GM04504 (cell line): ENCODE measurements at regions not wholly inside any gene's neighbourhood (a gene's known extent, or its start where the extent isn't known, plus 50 kb on each side); places are given as distances from the start of the nearest gene placed in this dataset.
"Not testable (repeated sequence)": the region's sequence is repeated elsewhere in the genome, so short reads cannot be mapped to it uniquely, and the experiment has no call there.

ENCODE experiments used
- DNase-seq: peaks from one replicate; pipeline ENCODE4 v3.0.0-alpha.2; 2012; ENCODE audit warnings: low read depth

- not testable (repeated sequence) for DNase-seq
These were observed 78.0 kb downstream of the NPIPB11 start for GRCh38 chr16:29328528-29328927.

- DNase-seq: not testable (repeated sequence)
These were observed 78.7 kb downstream of the NPIPB11 start for GRCh38 chr16:29327631-29328408.

- DNase-seq: not testable (repeated sequence)
These were observed 80.1 kb downstream of the NPIPB11 start for GRCh38 chr16:29326164-29327125.

GRCh38 chr16:29323725-29324124 is 82.8 kb downstream of the NPIPB11 start:
- not testable (repeated sequence) for DNase-seq

GRCh38 chr16:29321585-29321984 is 84.9 kb downstream of the NPIPB11 start:
- DNase-seq: no peak

GRCh38 chr16:29321000-29321393 is 85.5 kb downstream of the NPIPB11 start:
- no peak for DNase-seq

- DNase-seq: no peak
These were observed 86.1 kb downstream of the NPIPB11 start for GRCh38 chr16:29320274-29320999.

- no peak for DNase-seq
These were observed 86.8 kb downstream of the NPIPB11 start for GRCh38 chr16:29319726-29320125.

- peak; percentile 39 for DNase-seq
These were observed 87.9 kb downstream of the NPIPB11 start for GRCh38 chr16:29318561-29318968.

GRCh38 chr16:29318037-29318436 is 88.5 kb downstream of the NPIPB11 start:
- no peak for DNase-seq

GRCh38 chr16:29317269-29317668 is 89.2 kb downstream of the NPIPB11 start:
- no peak for DNase-seq

GRCh38 chr16:29316761-29317183 is 89.7 kb downstream of the NPIPB11 start:
- DNase-seq: no peak

- no peak for DNase-seq
These were observed 90.5 kb downstream of the NPIPB11 start for GRCh38 chr16:29315916-29316517.

- DNase-seq: no peak
These were observed 91.5 kb downstream of the NPIPB11 start for GRCh38 chr16:29315046-29315445.

- no peak for DNase-seq
These were observed 92.1 kb downstream of the NPIPB11 start for GRCh38 chr16:29314292-29314934.

- DNase-seq: no peak
These were observed 92.9 kb downstream of the NPIPB11 start for GRCh38 chr16:29313559-29314048.

GRCh38 chr16:29312835-29313558 is 93.5 kb downstream of the NPIPB11 start:
- DNase-seq: no peak

GRCh38 chr16:29312345-29312675 is 94.2 kb downstream of the NPIPB11 start:
- DNase-seq: not testable (repeated sequence)

GRCh38 chr16:29311461-29312344 is 94.8 kb downstream of the NPIPB11 start:
- no peak for DNase-seq
